H1 (cell line): ENCODE measurements at regions not wholly inside any gene's neighbourhood (a gene's known extent, or its start where the extent isn't known, plus 50 kb on each side); places are given as distances from the start of the nearest gene placed in this dataset.

Source experiments
- CTCF ChIA-PET: fragments of 300-600 bp; sonication (Branson Sonifier 250); formaldehyde crosslinking; loops from one replicate; lab custom pipeline; 2021; ENCODE audit not compliant: partially characterized antibody; lab: Charles Lee
- POLR2A ChIA-PET: fragments of 300-600 bp; sonication (Branson Sonifier 250); formaldehyde crosslinking; loops from one replicate; lab custom pipeline; 2021; ENCODE audit warnings: inconsistent platforms; ENCODE audit not compliant: partially characterized antibody; lab: Charles Lee
- DNase-seq, 2 experiments: peaks; one replicate each; pipeline versions ENCODE4 v3.0.0 to v3.0.0-alpha.2; 2010 to 2022; ENCODE audit warnings: low spot score in 2 of 2, low read depth in 1 of 2, mixed read lengths in 1 of 2
- FAIRE-seq: peaks from 2 replicates; lab custom pipeline; 2011; peaks lifted over from hg19 to GRCh38; lab: Jason Lieb, UNC
- H2AFZ ChIP-seq: 2 replicates; pipeline ENCODE4 v1.8.1; 2012; ENCODE audit warnings: low read length, inconsistent platforms
- H2AK5ac ChIP-seq: 2 replicates; pipeline ENCODE4 v1.6.1; 2013; ENCODE audit warnings: low read depth, low read length
- H2BK120ac ChIP-seq: replicated peaks from 2 replicates; pipeline ENCODE3; 2013; ENCODE audit warnings: low read depth, low read length, inconsistent platforms
- H2BK12ac ChIP-seq: 2 replicates; pipeline ENCODE4 v1.6.1; 2013; ENCODE audit warnings: low read depth, low read length
- H2BK15ac ChIP-seq: 2 replicates; pipeline ENCODE4 v1.6.1; 2013; ENCODE audit warnings: low read length
- H2BK20ac ChIP-seq: 2 replicates; pipeline ENCODE4 v1.6.1; 2013; ENCODE audit warnings: low read length
- H2BK5ac ChIP-seq: 2 replicates; pipeline ENCODE4 v1.6.1; 2013; ENCODE audit warnings: low read depth, low read length
- H3K14ac ChIP-seq: 2 replicates; pipeline ENCODE4 v1.6.1; 2013; ENCODE audit warnings: inconsistent platforms; ENCODE audit not compliant: insufficient read length
- H3K18ac ChIP-seq: 2 replicates; pipeline ENCODE4 v1.6.1; 2013; ENCODE audit warnings: low read length; ENCODE audit errors: extremely low read depth
- H3K23ac ChIP-seq: 2 replicates; pipeline ENCODE4 v1.6.1; 2013; ENCODE audit warnings: inconsistent platforms; ENCODE audit not compliant: insufficient read length
- H3K23me2 ChIP-seq: 2 replicates; pipeline ENCODE4 v1.6.1; 2013; ENCODE audit warnings: low read depth, low read length
- H3K27ac ChIP-seq: 2 replicates; pipeline ENCODE4 v1.6.1; 2011; ENCODE audit warnings: low read depth, low read length, inconsistent platforms
- H3K27me3 ChIP-seq, 4 experiments: replicated peaks in 1 of 4; 1 replicate in 1 of 4; 2 replicates in 3 of 4; pipeline versions ENCODE4 v1.6.1 to v1.8.1; 2011 to 2013; ENCODE audit warnings: low read length in 3 of 4, mild to moderate bottlenecking in 3 of 4, inconsistent platforms in 2 of 4, mixed read lengths in 2 of 4, moderate library complexity in 1 of 4; ENCODE audit not compliant: control insufficient read depth in 3 of 4, insufficient read depth in 3 of 4; ENCODE audit errors: extremely low read depth in 1 of 4
- H3K36me3 ChIP-seq, 4 experiments: 2 replicates each; pipeline versions ENCODE4 v1.6.1 to v1.8.1; 2011 to 2013; ENCODE audit warnings: mild to moderate bottlenecking in 4 of 4, low read length in 3 of 4, moderate library complexity in 2 of 4, control low read depth in 1 of 4, inconsistent platforms in 1 of 4; ENCODE audit not compliant: insufficient read depth in 4 of 4, control insufficient read depth in 2 of 4
- H3K4ac ChIP-seq: replicated peaks from 2 replicates; pipeline ENCODE3; 2013; ENCODE audit warnings: low read length, low read depth, mixed read lengths, inconsistent platforms; ENCODE audit not compliant: insufficient read length
- H3K4me1 ChIP-seq, 4 experiments: replicated peaks in 1 of 4; 1 replicate in 1 of 4; 2 replicates in 3 of 4; pipeline versions ENCODE4 v1.6.1 to v1.8.1; 2011 to 2013; ENCODE audit warnings: low read length in 3 of 4, inconsistent platforms in 2 of 4, mixed read lengths in 1 of 4; ENCODE audit not compliant: insufficient read depth in 4 of 4, control insufficient read depth in 3 of 4
- H3K4me2 ChIP-seq, 2 experiments: 2 replicates each; pipeline versions ENCODE4 v1.6.1 to v1.8.1; 2011 to 2013; ENCODE audit warnings: low read depth in 2 of 2, low read length in 2 of 2, control low read depth in 1 of 2, inconsistent platforms in 1 of 2, mild to moderate bottlenecking in 1 of 2; ENCODE audit not compliant: insufficient read depth in 1 of 2
- H3K4me3 ChIP-seq, 4 experiments: fragments of 200-600, 300-600 bp in 1 of 4; sonication (generic), shearing (Covaris generic), sonication (Bioruptor Twin) in 1 of 4; 2 replicates each; pipeline versions ENCODE4 v1.5.1 to v1.8.1; 2011 to 2016; ENCODE audit warnings: low read length in 4 of 4, low read depth in 3 of 4, control low read depth in 2 of 4, inconsistent platforms in 2 of 4, mild to moderate bottlenecking in 2 of 4, mixed read lengths in 1 of 4, moderate library complexity in 1 of 4; ENCODE audit not compliant: insufficient read depth in 2 of 4; ENCODE audit errors: extremely low read depth in 1 of 4
- H3K56ac ChIP-seq: replicated peaks from 2 replicates; pipeline ENCODE3; 2013; ENCODE audit warnings: low read depth, mild to moderate bottlenecking, mixed read lengths, low read length, inconsistent platforms; ENCODE audit not compliant: insufficient read length
- H3K79me1 ChIP-seq: 2 replicates; pipeline ENCODE4 v1.6.1; 2013; ENCODE audit warnings: low read depth, low read length, control low read depth
- H3K79me2 ChIP-seq, 2 experiments: 2 replicates each; pipeline versions ENCODE4 v1.6.1 to v1.8.1; 2012 to 2013; ENCODE audit warnings: low read length in 2 of 2, mild to moderate bottlenecking in 2 of 2, inconsistent platforms in 1 of 2; ENCODE audit not compliant: insufficient read depth in 2 of 2, control insufficient read depth in 1 of 2
- H3K9ac ChIP-seq, 4 experiments: replicated peaks in 1 of 4; 1 replicate in 1 of 4; 2 replicates in 3 of 4; pipeline versions ENCODE4 v1.6.1 to v1.8.1; 2011 to 2013; ENCODE audit warnings: low read depth in 3 of 4, low read length in 3 of 4, control low read depth in 2 of 4, mild to moderate bottlenecking in 2 of 4, moderate library complexity in 2 of 4, inconsistent platforms in 1 of 4; ENCODE audit errors: extremely low read depth in 1 of 4
- H3K9me3 ChIP-seq, 2 experiments: 2 replicates each; pipeline versions ENCODE4 v1.6.1 to v1.8.1; 2012 to 2013; ENCODE audit warnings: mild to moderate bottlenecking in 2 of 2, moderate library complexity in 2 of 2, control low read depth in 1 of 2, inconsistent platforms in 1 of 2, low read depth in 1 of 2, low read length in 1 of 2, mixed read lengths in 1 of 2; ENCODE audit not compliant: insufficient read depth in 2 of 2
- H4K20me1 ChIP-seq, 2 experiments: replicated peaks in 1 of 2; 2 replicates each; pipeline versions ENCODE3 to v1.8.1; 2011 to 2013; ENCODE audit warnings: inconsistent platforms in 2 of 2, low read length in 2 of 2, mild to moderate bottlenecking in 1 of 2; ENCODE audit not compliant: insufficient read depth in 2 of 2, control insufficient read depth in 1 of 2
- H4K5ac ChIP-seq: 2 replicates; pipeline ENCODE4 v1.6.1; 2013; ENCODE audit warnings: low read length, low read depth, mixed read lengths, inconsistent platforms; ENCODE audit not compliant: insufficient read length
- H4K8ac ChIP-seq: 2 replicates; pipeline ENCODE4 v1.8.0; 2013; ENCODE audit warnings: mild to moderate bottlenecking, moderate library complexity, low read length, inconsistent platforms; ENCODE audit not compliant: insufficient read depth; ENCODE audit errors: extremely low read depth
- H4K91ac ChIP-seq: replicated peaks from 2 replicates; pipeline ENCODE3; 2013; ENCODE audit warnings: low read length, mixed read lengths, inconsistent platforms; ENCODE audit not compliant: insufficient read length
- POU5F1 ChIP-seq: IDR thresholded peaks from 2 replicates; pipeline ENCODE4 v1.6.1; 2011; ENCODE audit warnings: low read depth, mild to moderate bottlenecking, low read length, moderate library complexity
- WGBS, 2 experiments: shearing (Covaris generic) in 1 of 2; methylation state at CpG; one replicate each; pipeline versions ENCODE4 v1.1.6 to v1.1.7; 2013 to 2015; ENCODE audit warnings: low lambda C conversion rate in 2 of 2, mixed read lengths in 2 of 2, inconsistent platforms in 1 of 2, low coverage in 1 of 2, missing lambda C conversion rate in 1 of 2; ENCODE audit not compliant: insufficient replicate concordance in 2 of 2, insufficient coverage in 1 of 2, insufficient read length in 1 of 2; ENCODE audit errors: extremely low coverage in 1 of 2, missing lambda C conversion rate in 1 of 2; 5-methylcytosine and 5-hydroxymethylcytosine counted together

DNA sequence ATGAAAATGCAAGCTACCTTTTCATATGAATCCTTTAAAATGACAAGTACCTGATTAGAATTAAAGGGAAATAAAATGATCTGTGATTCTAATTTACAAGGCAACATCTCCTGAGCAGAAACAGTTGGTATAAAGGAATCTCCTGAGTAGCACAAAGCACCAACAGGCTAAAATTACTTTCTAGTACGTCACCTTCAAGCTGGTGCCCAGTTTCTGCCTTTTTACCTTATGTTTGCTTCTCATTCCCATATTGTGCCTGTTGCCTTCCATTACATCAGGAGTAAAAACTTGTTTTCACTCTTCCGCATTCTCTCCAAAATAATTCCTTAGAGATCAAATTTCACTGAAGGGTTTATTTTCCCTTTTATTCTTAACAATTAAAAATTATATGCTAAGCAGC, 587.1 kb upstream of the KCND2 start:
- WGBS, 2 experiments = 80% methylated on average over 2 of the region's 2 CpGs; no CpG with 5 or more reads in 1 of the 2 experiments
- FAIRE-seq = no peak
- H3K27ac ChIP-seq = no peak overlapping the region

More for the DNA sequence above, 587.1 kb upstream of the KCND2 start:
- H2BK5ac ChIP-seq = no peak overlapping the region
- no peak overlapping the region for H3K56ac ChIP-seq
- H4K91ac ChIP-seq = no peak overlapping the region
- H3K4ac ChIP-seq = no peak overlapping the region
- no peak overlapping the region for H4K5ac ChIP-seq
- H4K20me1 ChIP-seq = no peaks in the 10 kb centered on the region
- H2BK120ac ChIP-seq = no peak overlapping the region
- no peak overlapping the region for H2AFZ ChIP-seq
- no peaks in the 10 kb centered on the region for H3K79me1 ChIP-seq
- no peak overlapping the region for H3K14ac ChIP-seq
- H3K9ac ChIP-seq = no peak overlapping the region
- H2BK20ac ChIP-seq = no peak overlapping the region
- H4K8ac ChIP-seq = no peak overlapping the region
- H3K27me3 ChIP-seq = no peaks in the 10 kb centered on the region; a peak in 1 of 7 replicates
- DNase-seq = no peak
- POLR2A ChIA-PET = no interaction called here
- no peaks in the 10 kb centered on the region for H3K79me2 ChIP-seq
- H3K4me2 ChIP-seq = no peak overlapping the region
- TF ChIP-seq POU5F1 = no peak
- H3K9me3 ChIP-seq = no peaks in the 10 kb centered on the region
- H3K23ac ChIP-seq = no peak overlapping the region
- CTCF ChIA-PET = no interaction called here
- no peak overlapping the region for H2BK15ac ChIP-seq
- H2BK12ac ChIP-seq = no peak overlapping the region
- H3K4me1 ChIP-seq = no peaks in the 10 kb centered on the region
- no peaks in the 10 kb centered on the region for H3K23me2 ChIP-seq
- no peak overlapping the region for H3K18ac ChIP-seq
- no peaks in the 10 kb centered on the region for H3K36me3 ChIP-seq
- no peak overlapping the region for H3K4me3 ChIP-seq
- no peak overlapping the region for H2AK5ac ChIP-seq
